Activated T-helper 9 cell treated with anti-CD3 and anti-CD28 coated beads, Interleukin-2, amount 50 U/mL, for 16 hours (primary cell): ENCODE measurements at regions not wholly inside any gene's neighbourhood (a gene's known extent, or its start where the extent isn't known, plus 50 kb on each side); places are given as distances from the start of the nearest gene placed in this dataset.
A peak's percentile ranks its signal among the peaks of the same experiment; 100 is the strongest.

Experiments used
- DNase-seq: peaks from one replicate; pipeline ENCODE4 v3.0.0-alpha.2; 2020; ENCODE audit warnings: low read depth

- no peak for DNase-seq
These were observed 379.4 kb downstream of the TNS1 start for GRCh38 chr2:217623281-217623912.

- no peak for DNase-seq
These were observed 380.4 kb downstream of the TNS1 start for GRCh38 chr2:217622205-217623060.

- no peak for DNase-seq
These were observed 381.4 kb downstream of the TNS1 start for GRCh38 chr2:217621391-217621801.

- DNase-seq: no peak
These were observed 384.1 kb downstream of the TNS1 start for GRCh38 chr2:217618744-217619143.

- no peak for DNase-seq
These were observed 385.2 kb downstream of the TNS1 start for GRCh38 chr2:217617616-217618022.

GRCh38 chr2:217616936-217617335 lies 385.9 kb downstream of the TNS1 start:
- no peak for DNase-seq

GRCh38 chr2:217615171-217615570 lies 387.6 kb downstream of the TNS1 start:
- DNase-seq: no peak

GRCh38 chr2:217614498-217614897 lies 388.3 kb downstream of the TNS1 start:
- no peak for DNase-seq

GRCh38 chr2:217614096-217614495 lies 388.7 kb downstream of the TNS1 start:
- DNase-seq: no peak

- no peak for DNase-seq
These were observed 389.9 kb downstream of the TNS1 start for GRCh38 chr2:217612920-217613319.

GRCh38 chr2:217612211-217612610 lies 390.6 kb downstream of the TNS1 start:
- DNase-seq: no peak

- DNase-seq: no peak
These were observed 391.1 kb downstream of the TNS1 start for GRCh38 chr2:217611626-217612127.

- DNase-seq: no peak
These were observed 391.7 kb downstream of the TNS1 start for GRCh38 chr2:217611056-217611455.

- peak; percentile 5 for DNase-seq
These were observed 392.4 kb downstream of the TNS1 start for GRCh38 chr2:217610401-217610814.

- no peak for DNase-seq
These were observed 392.8 kb downstream of the TNS1 start for GRCh38 chr2:217609952-217610351.

- DNase-seq: no peak
These were observed 396.5 kb downstream of the TNS1 start for GRCh38 chr2:217606296-217606695.

GRCh38 chr2:217604527-217605194 lies 398.1 kb downstream of the TNS1 start:
- DNase-seq: no peak

- DNase-seq: no peak
These were observed 401.2 kb downstream of the TNS1 start for GRCh38 chr2:217601601-217602000.

- no peak for DNase-seq
These were observed 402.9 kb downstream of the TNS1 start for GRCh38 chr2:217599906-217600305.

GRCh38 chr2:217597681-217598080 lies 405.1 kb downstream of the TNS1 start:
- DNase-seq: no peak

- DNase-seq: no peak
These were observed 405.6 kb downstream of the TNS1 start for GRCh38 chr2:217597145-217597544.

- DNase-seq: no peak
These were observed 409.1 kb downstream of the TNS1 start for GRCh38 chr2:217593732-217594131.

- DNase-seq: no peak
These were observed 414.5 kb downstream of the TNS1 start for GRCh38 chr2:217588266-217588665.
